GM23248 (cell line): ENCODE measurements at regions not wholly inside any gene's neighbourhood (a gene's known extent, or its start where the extent isn't known, plus 50 kb on each side); places are given as distances from the start of the nearest gene placed in this dataset.

Source experiments
- DNase-seq: peaks from one replicate; pipeline ENCODE4 v3.0.0-alpha.2; 2015
- H2AFZ ChIP-seq: fragments of 200-600 bp; sonication (generic); 2 replicates; pipeline ENCODE4 v1.6.1; 2016; ENCODE audit warnings: antibody characterized with exemption
- H3F3A ChIP-seq: fragments of 200-600 bp; sonication (generic); 2 replicates; pipeline ENCODE4 v1.6.1; 2016; ENCODE audit warnings: mild to moderate bottlenecking, antibody characterized with exemption, mixed run types; ENCODE audit not compliant: insufficient read depth
- H3K27ac ChIP-seq: fragments of 200-600 bp; sonication (generic); 2 replicates; pipeline ENCODE4 v1.5.1; 2016; ENCODE audit warnings: mild to moderate bottlenecking
- H3K27me3 ChIP-seq: fragments of 200-600 bp; sonication (generic); replicated peaks from 2 replicates; pipeline ENCODE4 v1.6.1; 2016; ENCODE audit warnings: mild to moderate bottlenecking; ENCODE audit not compliant: insufficient read depth
- H3K36me3 ChIP-seq: fragments of 200-600 bp; sonication (generic); 2 replicates; pipeline ENCODE4 v1.6.1; 2016; ENCODE audit warnings: low read depth, mild to moderate bottlenecking
- H3K4me1 ChIP-seq: fragments of 200-600 bp; sonication (generic); 2 replicates; pipeline ENCODE4 v1.6.1; 2016; ENCODE audit warnings: mild to moderate bottlenecking; ENCODE audit not compliant: insufficient read depth
- H3K4me2 ChIP-seq: fragments of 200-600 bp; sonication (generic); one replicate; pipeline ENCODE4 v1.6.1; 2016; ENCODE audit warnings: mild to moderate bottlenecking; ENCODE audit not compliant: unreplicated experiment
- H3K4me3 ChIP-seq: fragments of 200-600 bp; sonication (generic); 2 replicates; pipeline ENCODE4 v1.5.1; 2016; ENCODE audit warnings: mild to moderate bottlenecking
- H3K79me2 ChIP-seq: fragments of 200-600 bp; sonication (generic); 2 replicates; pipeline ENCODE4 v1.6.1; 2016; ENCODE audit warnings: mild to moderate bottlenecking; ENCODE audit not compliant: insufficient read depth
- H3K9ac ChIP-seq: fragments of 200-600 bp; sonication (generic); 2 replicates; pipeline ENCODE4 v1.6.1; 2016; ENCODE audit warnings: mild to moderate bottlenecking
- H3K9me2 ChIP-seq: fragments of 200-600 bp; sonication (generic); 2 replicates; pipeline ENCODE4 v1.6.1; 2016; ENCODE audit warnings: mixed run types, mild to moderate bottlenecking, moderate library complexity; ENCODE audit not compliant: insufficient read depth
- H3K9me3 ChIP-seq: fragments of 200-600 bp; sonication (generic); one replicate; pipeline ENCODE4 v1.6.1; 2017; ENCODE audit warnings: low read depth
- H4K20me1 ChIP-seq: fragments of 200-600 bp; sonication (generic); 2 replicates; pipeline ENCODE4 v1.6.0; 2016; ENCODE audit not compliant: insufficient read depth
- EZH2 ChIP-seq: fragments of 200-600 bp; sonication (generic); IDR thresholded peaks from 2 replicates; pipeline ENCODE4 v1.6.1; 2018; ENCODE audit warnings: antibody characterized with exemption, mild to moderate bottlenecking; ENCODE audit not compliant: insufficient read depth, poor library complexity, severe bottlenecking
- EZH2phosphoT487 ChIP-seq: fragments of 200-600 bp; sonication (generic); IDR thresholded peaks from 2 replicates; pipeline ENCODE4 v1.6.1; 2018; ENCODE audit warnings: antibody characterized with exemption, moderate library complexity, mild to moderate bottlenecking, low read depth; ENCODE audit not compliant: insufficient read depth
- WGBS, 2 experiments: methylation state at CpG; one replicate each; pipeline ENCODE4 v1.1.6; 2015 to 2017; ENCODE audit warnings: low lambda C conversion rate in 2 of 2, low coverage in 1 of 2; ENCODE audit errors: missing lambda C conversion rate in 2 of 2; 5-methylcytosine and 5-hydroxymethylcytosine counted together
- in situ Hi-C: fragments of 300-500 bp; cut with MboI; formaldehyde crosslinking; loops from 2 replicates; pipeline ENCODE4 v1.15.0; 2020

- H3K79me2 ChIP-seq: no peaks in the 10 kb centered on the region
- no peaks in the 10 kb centered on the region for H3K9me2 ChIP-seq
- no peaks in the 10 kb centered on the region for H3K27me3 ChIP-seq
- WGBS, 2 experiments: 25 to 29% methylated on average over 5 of the region's 5 CpGs
- no peaks in the 10 kb centered on the region for H4K20me1 ChIP-seq
- H3K4me3 ChIP-seq: no peak overlapping the region
- no peak for TF ChIP-seq EZH2
- no peak for TF ChIP-seq EZH2phosphoT487
- H3K4me2 ChIP-seq: no peak overlapping the region
- H3K9ac ChIP-seq: no peak overlapping the region
- peaks cover 4% of the 10 kb centered on the region; the same call in 1 of the 2 replicates for H3K4me1 ChIP-seq
- no peak overlapping the region for H3K27ac ChIP-seq
- in situ Hi-C loops: no loop called here
- 0 out of 2 replicates have a peak overlapping the region, but pooled peaks have one; percentile 16 for H2AFZ ChIP-seq
- H3F3A ChIP-seq: peaks cover 9% of the 10 kb centered on the region; the same call in 1 of the 2 replicates
- H3K36me3 ChIP-seq: no peaks in the 10 kb centered on the region
- no peaks in the 10 kb centered on the region for H3K9me3 ChIP-seq
- DNase-seq: peak; percentile 72
Observed at GRCh38 chr6:169328112-169328801, 74.6 kb upstream of the THBS2 start.

GRCh38 chr6:169326067-169326799 lies 72.6 kb upstream of the THBS2 start:
- TF ChIP-seq EZH2phosphoT487 (no peak), EZH2 (no peak)
- 92 to 94% methylated on average over 26 to 27 of the region's 27 CpGs for WGBS, 2 experiments

GRCh38 chr6:169324656-169325459 lies 71.2 kb upstream of the THBS2 start:
- Histone ChIP-seq H3K4me3 (no peak overlapping the region), H3K27me3 (no peaks in the 10 kb centered on the region), H4K20me1 (no peaks in the 10 kb centered on the region), H2AFZ (no peak overlapping the region), H3F3A (peaks cover 9% of the 10 kb centered on the region; the same call in 1 of the 2 replicates), H3K27ac (no peak overlapping the region), H3K9me2 (no peaks in the 10 kb centered on the region), H3K9ac (no peak overlapping the region), H3K4me2 (no peak overlapping the region), H3K9me3 (no peaks in the 10 kb centered on the region), H3K36me3 (no peaks in the 10 kb centered on the region), H3K79me2 (no peaks in the 10 kb centered on the region), H3K4me1 (peaks cover 4% of the 10 kb centered on the region; the same call in 1 of the 2 replicates)
- in situ Hi-C loops: no loop called here
- TF ChIP-seq EZH2phosphoT487: no peak
- TF ChIP-seq EZH2: no peak
- peak; percentile 23 for DNase-seq
- 56 to 62% methylated on average over 10 of the region's 10 CpGs for WGBS, 2 experiments

More at GRCh38 chr6:169326067-169326799, 72.6 kb upstream of the THBS2 start:
- peaks cover 4% of the 10 kb centered on the region; the same call in 1 of the 2 replicates for H3K4me1 ChIP-seq
- H3K79me2 ChIP-seq: no peaks in the 10 kb centered on the region
- in situ Hi-C loops: no loop called here
- peak; percentile 29 for DNase-seq
- H3K4me3 ChIP-seq: no peak overlapping the region
- peaks cover 9% of the 10 kb centered on the region; the same call in 1 of the 2 replicates for H3F3A ChIP-seq
- no peaks in the 10 kb centered on the region for H3K27me3 ChIP-seq
- H3K9me3 ChIP-seq: no peaks in the 10 kb centered on the region
- H2AFZ ChIP-seq: no peak overlapping the region
- no peak overlapping the region for H3K9ac ChIP-seq
- H3K4me2 ChIP-seq: no peak overlapping the region
- H3K9me2 ChIP-seq: no peaks in the 10 kb centered on the region
- H3K36me3 ChIP-seq: no peaks in the 10 kb centered on the region
- H3K27ac ChIP-seq: no peak overlapping the region
- no peaks in the 10 kb centered on the region for H4K20me1 ChIP-seq

- no peak for DNase-seq
- H3K36me3 ChIP-seq: no peaks in the 10 kb centered on the region
- no peaks in the 10 kb centered on the region for H3K9me2 ChIP-seq
- WGBS, 2 experiments: 94 to 95% methylated on average over 4 of the region's 4 CpGs
- no peaks in the 10 kb centered on the region for H3K79me2 ChIP-seq
- in situ Hi-C loops: no loop called here
- no peak overlapping the region for H2AFZ ChIP-seq
- H3F3A ChIP-seq: peaks cover 9% of the 10 kb centered on the region; the same call in 1 of the 2 replicates
- no peak overlapping the region for H3K4me2 ChIP-seq
- H3K9ac ChIP-seq: no peak overlapping the region
- TF ChIP-seq EZH2phosphoT487: no peak
- H3K4me3 ChIP-seq: no peak overlapping the region
- no peak overlapping the region for H3K27ac ChIP-seq
- peaks cover 4% of the 10 kb centered on the region; the same call in 1 of the 2 replicates for H3K4me1 ChIP-seq
- H3K27me3 ChIP-seq: no peaks in the 10 kb centered on the region
- no peaks in the 10 kb centered on the region for H4K20me1 ChIP-seq
- no peaks in the 10 kb centered on the region for H3K9me3 ChIP-seq
Observed at GRCh38 chr6:169324086-169324485, 70.4 kb upstream of the THBS2 start.
